ENCODE measurements at regions not wholly inside any gene's neighbourhood (a gene's known extent, or its start where the extent isn't known, plus 50 kb on each side); places are given as distances from the start of the nearest gene placed in this dataset.

DNA sequence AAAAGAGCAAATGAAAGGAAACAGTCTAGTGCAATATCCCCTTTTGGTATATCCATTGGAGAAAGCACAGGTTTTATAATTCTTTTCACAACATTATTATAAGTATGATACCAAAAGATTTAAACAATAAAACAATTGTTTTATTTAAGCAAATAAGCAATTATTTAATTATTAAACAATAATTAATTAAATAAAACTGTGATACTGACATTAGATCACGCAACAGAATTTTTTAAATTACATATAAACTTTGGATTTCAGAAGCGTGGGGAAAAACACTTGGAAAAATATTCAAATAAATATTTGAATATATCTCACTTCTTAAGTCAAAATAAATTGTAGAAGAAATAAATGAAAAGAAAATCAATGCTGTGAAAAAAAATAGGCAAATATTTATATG, 76.2 kb upstream of the STXBP5 start:
- 96 to 97% methylated on average over 2 of the region's 2 CpGs for WGBS, 2 donors
- intact Hi-C loops (cut with DNase I; ENCODE audit: low total_unique reads) = no loop called here
- no peak for DNase-seq (ENCODE audit: low spot score in 2 of 2)
- TF ChIP-seq, protein P1, sequence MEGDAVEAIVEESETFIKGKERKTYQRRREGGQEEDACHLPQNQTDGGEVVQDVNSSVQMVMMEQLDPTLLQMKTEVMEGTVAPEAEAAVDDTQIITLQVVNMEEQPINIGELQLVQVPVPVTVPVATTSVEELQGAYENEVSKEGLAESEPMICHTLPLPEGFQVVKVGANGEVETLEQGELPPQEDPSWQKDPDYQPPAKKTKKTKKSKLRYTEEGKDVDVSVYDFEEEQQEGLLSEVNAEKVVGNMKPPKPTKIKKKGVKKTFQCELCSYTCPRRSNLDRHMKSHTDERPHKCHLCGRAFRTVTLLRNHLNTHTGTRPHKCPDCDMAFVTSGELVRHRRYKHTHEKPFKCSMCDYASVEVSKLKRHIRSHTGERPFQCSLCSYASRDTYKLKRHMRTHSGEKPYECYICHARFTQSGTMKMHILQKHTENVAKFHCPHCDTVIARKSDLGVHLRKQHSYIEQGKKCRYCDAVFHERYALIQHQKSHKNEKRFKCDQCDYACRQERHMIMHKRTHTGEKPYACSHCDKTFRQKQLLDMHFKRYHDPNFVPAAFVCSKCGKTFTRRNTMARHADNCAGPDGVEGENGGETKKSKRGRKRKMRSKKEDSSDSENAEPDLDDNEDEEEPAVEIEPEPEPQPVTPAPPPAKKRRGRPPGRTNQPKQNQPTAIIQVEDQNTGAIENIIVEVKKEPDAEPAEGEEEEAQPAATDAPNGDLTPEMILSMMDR (IDR thresholded peaks at IDR 0.05) = no peak
- TF ChIP-seq POLR2A (IDR thresholded peaks at IDR 0.05) = no peak
- no peak overlapping the region for H3K4me3 ChIP-seq (ENCODE audit: low read depth, poor library complexity, severe bottlenecking)

DNA sequence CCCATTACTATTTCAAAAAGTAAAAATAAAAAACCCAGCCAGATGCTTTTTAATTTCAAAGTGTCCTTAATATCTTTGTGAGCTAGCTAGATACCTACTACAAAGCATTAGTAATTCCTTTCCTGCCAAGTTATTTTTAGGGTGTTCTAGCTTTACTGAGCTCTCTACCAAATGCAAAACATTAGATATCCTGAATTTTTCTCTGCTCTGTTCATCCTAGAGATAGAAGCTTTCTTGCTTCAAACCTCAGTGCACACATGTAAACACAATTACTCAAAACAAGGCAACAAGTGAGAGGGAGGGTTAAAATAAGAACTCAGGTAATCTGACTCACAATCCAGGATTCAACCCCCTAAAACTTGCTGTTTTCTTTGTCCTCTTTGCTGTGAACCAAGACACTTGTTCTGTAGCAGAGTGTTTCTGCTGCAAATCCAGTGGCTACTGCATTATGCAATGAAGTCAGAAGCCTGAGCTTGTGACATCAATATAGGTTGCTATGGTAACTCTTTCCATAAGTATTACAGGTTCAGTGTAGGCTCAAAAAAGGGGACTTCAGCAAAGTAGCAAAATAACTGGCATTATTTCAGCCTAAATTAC, 72.6 kb upstream of the STXBP5 start:
- no peak for TF ChIP-seq POLR2A (IDR thresholded peaks at IDR 0.05)
- TF ChIP-seq, protein P1 (IDR thresholded peaks at IDR 0.05) = no peak
- DNase-seq (ENCODE audit: low spot score in 2 of 2) = no peak
- no peak overlapping the region for H3K4me3 ChIP-seq (ENCODE audit: low read depth, poor library complexity, severe bottlenecking)
- intact Hi-C loops (cut with DNase I; ENCODE audit: low total_unique reads) = no loop called here

DNA sequence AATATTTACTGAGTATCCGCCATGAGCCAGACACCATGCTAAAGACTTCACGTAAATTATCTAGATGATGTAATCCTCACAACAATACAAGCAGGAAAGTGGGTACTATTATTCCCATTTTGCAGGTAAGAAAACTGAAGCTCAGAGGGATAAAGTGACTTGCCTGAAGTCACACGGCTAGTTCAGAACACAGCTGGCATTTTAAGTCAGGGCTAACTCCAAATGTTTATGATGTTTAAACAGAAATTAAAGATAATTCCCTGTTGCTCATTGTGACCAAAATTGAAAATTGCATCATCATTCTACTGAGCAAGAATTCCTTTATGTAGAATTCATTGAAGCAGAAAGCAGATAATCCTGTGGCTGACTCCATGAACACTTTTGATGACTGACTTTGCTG, 71.3 kb upstream of the STXBP5 start:
- intact Hi-C loops (cut with DNase I; ENCODE audit: low total_unique reads) = no loop called here
- WGBS, 2 donors = 89 to 94% methylated on average over 3 of the region's 3 CpGs

DNA sequence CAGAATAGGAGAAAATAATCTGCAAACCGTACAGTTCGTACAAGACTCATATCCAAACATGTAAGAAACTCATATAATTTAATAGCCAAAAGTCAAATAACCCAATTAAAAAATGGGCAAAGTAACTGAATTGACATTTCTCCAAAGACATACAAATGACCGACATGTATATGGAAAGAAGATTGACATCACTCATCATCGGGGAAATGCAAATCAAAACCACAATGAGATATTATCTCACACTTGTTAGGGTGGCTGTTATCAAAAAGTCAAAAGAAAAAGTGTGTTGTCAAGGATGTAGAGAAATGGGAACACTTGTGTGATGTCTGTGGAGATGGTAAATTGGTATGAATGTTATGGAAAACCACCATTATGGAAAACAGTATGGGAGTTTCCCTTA, 70.5 kb upstream of the STXBP5 start:
- H3K4me3 ChIP-seq (ENCODE audit: low read depth, poor library complexity, severe bottlenecking) = no peak overlapping the region
- intact Hi-C loops (cut with DNase I; ENCODE audit: low total_unique reads) = no loop called here
- WGBS, 2 donors = 78 to 91% methylated on average over 4 of the region's 4 CpGs
- no peak for TF ChIP-seq POLR2A (IDR thresholded peaks at IDR 0.05)
- TF ChIP-seq, protein P1 (IDR thresholded peaks at IDR 0.05) = no peak
- DNase-seq (ENCODE audit: low spot score in 2 of 2) = no peak

More for the DNA sequence above, 71.3 kb upstream of the STXBP5 start:
- no peak for TF ChIP-seq POLR2A (IDR thresholded peaks at IDR 0.05)
- TF ChIP-seq, protein P1 (IDR thresholded peaks at IDR 0.05) = no peak
- H3K4me3 ChIP-seq (ENCODE audit: low read depth, poor library complexity, severe bottlenecking) = no peak overlapping the region
- DNase-seq (ENCODE audit: low spot score in 2 of 2) = no peak

DNA sequence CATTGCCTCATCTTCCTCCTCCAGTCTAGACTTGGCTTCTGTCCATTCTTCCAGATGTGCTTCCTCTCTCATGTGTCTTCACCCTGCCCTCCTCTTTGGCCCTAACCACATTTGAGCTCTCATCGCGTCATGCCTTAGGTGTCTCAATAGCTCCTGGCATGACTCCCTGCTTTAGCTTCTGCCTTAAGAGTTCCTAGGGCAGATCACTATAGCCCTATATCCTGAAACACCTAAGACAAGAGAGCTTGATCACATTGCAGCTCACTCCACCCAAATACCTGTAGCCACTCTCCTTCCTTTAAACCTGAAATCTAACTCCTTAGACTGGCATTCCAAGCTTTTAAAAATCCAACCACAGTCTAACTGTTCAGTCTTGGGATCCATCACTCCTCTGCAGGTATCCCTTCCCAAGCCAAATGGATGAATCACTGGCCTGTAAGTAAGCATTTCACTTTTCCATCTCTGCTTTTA, 69.0 kb upstream of the STXBP5 start:
- TF ChIP-seq, protein P1 (IDR thresholded peaks at IDR 0.05) = no peak
- TF ChIP-seq POLR2A (IDR thresholded peaks at IDR 0.05) = no peak
- WGBS, 2 donors = 39 to 59% methylated on average over 2 of the region's 2 CpGs
- H3K4me3 ChIP-seq (ENCODE audit: low read depth, poor library complexity, severe bottlenecking) = no peak overlapping the region
- intact Hi-C loops (cut with DNase I; ENCODE audit: low total_unique reads) = no loop called here
- no peak for DNase-seq (ENCODE audit: low spot score in 2 of 2)

DNA sequence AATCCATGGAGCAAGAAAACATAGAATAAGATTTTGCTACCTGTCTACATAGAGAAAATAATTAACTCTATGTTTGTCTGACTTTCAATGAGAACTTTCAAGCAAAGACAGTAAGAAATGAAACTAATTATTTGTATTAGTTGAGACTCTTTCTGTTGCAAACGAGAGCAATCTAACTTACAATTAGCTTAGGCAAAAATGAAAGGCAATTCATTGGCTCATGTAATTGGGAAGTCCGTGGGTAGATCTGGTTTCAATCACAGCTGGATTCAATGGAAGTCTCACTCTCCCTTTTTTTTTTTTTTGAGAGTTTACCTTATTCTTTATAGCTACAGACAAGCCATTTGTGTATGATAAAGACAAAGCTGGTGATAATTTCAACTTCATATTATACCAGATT, 68.2 kb upstream of the STXBP5 start:
- no peak overlapping the region for H3K4me3 ChIP-seq (ENCODE audit: low read depth, poor library complexity, severe bottlenecking)
- WGBS, 2 donors = 65 to 67% methylated on average over 2 of the region's 2 CpGs
- TF ChIP-seq, protein P1 (IDR thresholded peaks at IDR 0.05) = no peak
- no peak for TF ChIP-seq POLR2A (IDR thresholded peaks at IDR 0.05)
- intact Hi-C loops (cut with DNase I; ENCODE audit: low total_unique reads) = no loop called here
- DNase-seq (ENCODE audit: low spot score in 2 of 2) = no peak
